LNCAP (cell line): ENCODE measurements at regions not wholly inside any gene's neighbourhood (a gene's known extent, or its start where the extent isn't known, plus 50 kb on each side); places are given as distances from the start of the nearest gene placed in this dataset.

Experiments used
- TF ChIP-seq, protein P1 (sequence below): fragments of 450-650 bp; IDR thresholded peaks from 2 replicates; pipeline ENCODE4 v1.5.1; 2017; ENCODE audit warnings: mild to moderate bottlenecking

DNA sequence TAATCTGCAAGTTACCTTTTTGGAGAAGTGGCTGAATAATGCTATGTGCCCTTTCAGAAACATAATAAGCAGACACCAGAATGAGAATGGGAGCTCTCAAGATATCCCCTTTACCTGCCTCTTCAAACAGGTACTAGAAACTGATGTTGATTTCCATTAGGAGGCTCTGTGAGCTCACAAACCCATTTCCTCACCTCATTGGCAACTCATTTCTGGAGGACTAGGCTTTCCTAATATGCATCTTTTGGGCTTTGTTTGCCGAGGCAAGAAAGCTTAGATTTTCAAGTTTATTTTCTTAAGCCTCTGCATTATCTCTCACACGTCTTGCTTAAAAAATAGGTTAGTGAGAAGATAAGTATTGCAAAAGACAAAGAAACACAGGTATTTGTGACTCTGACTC is 313.1 kb upstream of the IRS4 start:
- TF ChIP-seq, protein P1, sequence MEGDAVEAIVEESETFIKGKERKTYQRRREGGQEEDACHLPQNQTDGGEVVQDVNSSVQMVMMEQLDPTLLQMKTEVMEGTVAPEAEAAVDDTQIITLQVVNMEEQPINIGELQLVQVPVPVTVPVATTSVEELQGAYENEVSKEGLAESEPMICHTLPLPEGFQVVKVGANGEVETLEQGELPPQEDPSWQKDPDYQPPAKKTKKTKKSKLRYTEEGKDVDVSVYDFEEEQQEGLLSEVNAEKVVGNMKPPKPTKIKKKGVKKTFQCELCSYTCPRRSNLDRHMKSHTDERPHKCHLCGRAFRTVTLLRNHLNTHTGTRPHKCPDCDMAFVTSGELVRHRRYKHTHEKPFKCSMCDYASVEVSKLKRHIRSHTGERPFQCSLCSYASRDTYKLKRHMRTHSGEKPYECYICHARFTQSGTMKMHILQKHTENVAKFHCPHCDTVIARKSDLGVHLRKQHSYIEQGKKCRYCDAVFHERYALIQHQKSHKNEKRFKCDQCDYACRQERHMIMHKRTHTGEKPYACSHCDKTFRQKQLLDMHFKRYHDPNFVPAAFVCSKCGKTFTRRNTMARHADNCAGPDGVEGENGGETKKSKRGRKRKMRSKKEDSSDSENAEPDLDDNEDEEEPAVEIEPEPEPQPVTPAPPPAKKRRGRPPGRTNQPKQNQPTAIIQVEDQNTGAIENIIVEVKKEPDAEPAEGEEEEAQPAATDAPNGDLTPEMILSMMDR = no peak

DNA sequence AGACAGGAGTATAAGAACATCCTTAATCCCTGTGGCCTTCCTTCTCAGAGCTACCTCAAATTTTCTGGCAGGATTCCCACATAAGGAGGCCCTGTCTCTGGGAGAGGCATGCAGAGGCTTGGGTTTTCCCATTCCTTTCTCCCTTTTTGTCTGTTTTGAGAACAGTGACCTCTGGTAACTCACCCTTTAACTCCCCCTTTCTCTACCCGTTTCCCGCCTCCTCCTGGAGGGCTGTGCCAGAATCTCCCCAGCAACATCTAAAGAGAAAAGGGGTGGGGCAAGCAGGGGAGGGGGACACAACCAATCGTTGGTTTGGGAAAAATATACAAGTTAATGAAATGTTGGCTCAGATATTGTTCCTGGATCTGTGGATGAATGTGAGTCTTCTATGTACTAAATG is 303.7 kb upstream of the IRS4 start:
- TF ChIP-seq, protein P1 = no peak

DNA sequence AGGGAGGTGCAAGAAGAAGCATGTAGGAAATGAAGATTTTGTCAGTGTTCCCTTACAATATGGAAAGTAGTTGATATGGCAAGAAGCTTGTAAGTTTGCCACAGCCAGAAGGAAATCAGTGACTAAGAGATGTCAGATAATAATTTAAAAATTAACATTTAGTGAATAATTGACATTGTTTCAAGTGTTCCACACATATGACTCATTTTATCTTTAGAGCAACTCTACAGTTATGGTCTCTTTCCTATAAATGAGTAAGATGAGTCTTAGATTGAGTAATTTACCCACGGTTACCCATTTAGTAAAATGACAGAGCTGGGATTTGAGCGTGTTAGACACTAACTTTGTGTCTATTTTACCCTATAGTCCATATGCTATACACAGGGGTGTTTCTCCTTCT is 300.3 kb upstream of the IRS4 start:
- TF ChIP-seq, protein P1 = no peak

DNA sequence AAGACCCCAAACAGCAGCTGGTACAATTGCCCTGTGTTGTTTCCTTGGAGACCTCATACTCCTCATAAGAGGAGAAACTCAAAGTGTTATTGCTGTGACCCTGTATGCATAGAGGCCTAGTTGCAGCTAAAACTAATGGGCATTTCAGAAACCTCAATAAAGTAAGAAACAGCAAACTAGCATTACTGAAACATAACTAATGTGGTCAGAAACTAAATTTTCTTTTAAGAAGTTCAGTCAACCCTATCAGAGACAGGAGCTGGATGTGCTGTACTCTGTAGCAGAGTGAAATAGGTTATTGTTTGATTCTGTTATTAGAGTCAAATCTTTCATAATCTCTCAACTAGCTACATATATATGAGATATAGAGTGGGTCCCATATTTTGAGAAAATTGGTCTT is 257.5 kb upstream of the IRS4 start:
- TF ChIP-seq, protein P1 = no peak

DNA sequence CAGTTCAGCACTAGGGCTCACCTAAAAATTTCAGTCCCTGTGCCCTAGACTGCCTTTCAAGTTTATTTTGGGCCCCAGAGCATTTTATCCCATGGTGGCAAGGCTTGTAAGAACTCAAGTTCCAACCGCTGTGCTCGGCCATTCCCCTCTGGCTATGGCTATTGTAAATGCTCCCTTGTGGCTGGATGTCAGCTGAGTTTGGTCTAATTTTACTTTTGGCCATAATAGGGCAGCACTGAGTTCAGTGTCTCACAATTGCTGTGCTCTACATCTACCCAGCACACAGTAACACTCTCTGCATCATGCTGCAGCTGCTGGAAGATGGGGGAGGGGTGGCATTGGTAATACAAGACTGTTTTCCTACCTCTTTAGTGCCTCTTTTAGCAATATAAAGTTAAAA is 210.8 kb upstream of the IRS4 start:
- TF ChIP-seq, protein P1 = no peak

DNA sequence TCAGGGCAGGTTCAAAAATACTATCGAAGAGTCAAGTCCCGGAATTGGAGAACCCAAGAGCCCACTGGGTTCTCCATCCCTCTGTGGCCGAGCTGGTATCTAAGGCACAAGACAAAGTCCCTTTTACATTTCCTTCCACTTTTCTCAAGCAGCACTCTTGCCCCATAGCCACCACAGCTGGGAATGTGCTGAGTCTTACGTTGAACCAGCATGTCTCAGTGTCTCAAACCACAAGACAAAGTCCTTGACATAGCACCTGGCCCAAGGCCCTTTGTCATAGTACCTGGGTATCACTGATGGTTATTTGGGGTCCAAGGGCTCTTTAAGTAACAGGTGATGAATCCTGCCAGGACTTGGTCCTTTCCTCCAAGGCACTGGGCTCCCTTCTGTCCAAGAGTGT is 210.2 kb upstream of the IRS4 start:
- TF ChIP-seq, protein P1 = no peak

DNA sequence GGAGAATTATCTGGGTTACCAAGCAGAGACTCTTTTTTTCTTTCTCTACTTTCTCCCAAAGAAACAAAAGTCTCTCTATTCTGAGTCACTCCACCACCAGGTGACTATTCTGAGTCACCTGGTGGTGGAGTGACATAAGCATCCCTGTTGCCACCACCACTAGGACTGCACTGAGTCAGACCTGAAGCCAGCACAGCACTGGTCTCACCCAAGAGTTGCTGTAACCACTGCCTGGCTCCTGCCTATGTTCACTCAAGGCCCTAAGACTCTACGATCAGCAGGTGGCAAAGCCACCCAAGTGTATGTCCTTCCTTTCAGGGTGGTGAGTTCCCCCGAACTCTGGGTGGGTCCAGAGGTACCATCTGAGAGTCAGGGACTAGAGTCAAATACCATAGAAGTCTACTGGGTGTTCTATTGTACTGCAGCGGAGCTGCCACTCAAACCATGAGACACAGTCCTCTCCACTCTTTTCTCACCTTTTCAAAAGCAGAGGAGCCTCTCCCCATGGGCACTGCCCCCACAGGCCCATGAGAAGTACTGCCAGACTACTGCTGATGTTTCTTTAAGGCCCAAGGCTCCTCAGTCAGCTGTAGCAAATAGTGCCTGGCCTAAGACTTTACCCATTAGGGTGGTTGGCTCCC is 209.6 kb upstream of the IRS4 start:
- TF ChIP-seq, protein P1 = no peak

DNA sequence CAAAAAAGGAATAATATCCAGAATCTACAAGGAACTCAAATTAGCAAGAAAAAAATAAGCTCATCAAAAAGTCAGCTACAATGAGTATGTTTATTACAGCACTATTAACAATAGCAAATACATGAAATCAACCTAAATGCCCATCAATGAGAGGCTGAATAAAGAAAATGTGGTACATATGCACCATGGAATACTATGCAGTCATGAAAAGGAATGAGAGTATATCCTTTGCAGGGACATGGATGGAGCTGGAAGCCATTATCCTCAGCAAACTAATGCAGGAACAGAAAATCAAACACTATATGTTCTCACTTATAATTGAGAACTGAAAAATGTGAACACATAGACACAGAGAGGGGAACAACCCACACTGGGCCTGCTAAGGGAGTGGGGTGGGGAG is 178.4 kb upstream of the IRS4 start:
- TF ChIP-seq, protein P1 = no peak
